RPMI7951 (cell line): ENCODE measurements at regions not wholly inside any gene's neighbourhood (a gene's known extent, or its start where the extent isn't known, plus 50 kb on each side); places are given as distances from the start of the nearest gene placed in this dataset.
A peak's percentile ranks its signal among the peaks of the same experiment; 100 is the strongest.

ENCODE experiments used
- DNase-seq: peaks from one replicate; pipeline ENCODE4 v3.0.0-alpha.2; 2012; ENCODE audit warnings: low read depth

DNA sequence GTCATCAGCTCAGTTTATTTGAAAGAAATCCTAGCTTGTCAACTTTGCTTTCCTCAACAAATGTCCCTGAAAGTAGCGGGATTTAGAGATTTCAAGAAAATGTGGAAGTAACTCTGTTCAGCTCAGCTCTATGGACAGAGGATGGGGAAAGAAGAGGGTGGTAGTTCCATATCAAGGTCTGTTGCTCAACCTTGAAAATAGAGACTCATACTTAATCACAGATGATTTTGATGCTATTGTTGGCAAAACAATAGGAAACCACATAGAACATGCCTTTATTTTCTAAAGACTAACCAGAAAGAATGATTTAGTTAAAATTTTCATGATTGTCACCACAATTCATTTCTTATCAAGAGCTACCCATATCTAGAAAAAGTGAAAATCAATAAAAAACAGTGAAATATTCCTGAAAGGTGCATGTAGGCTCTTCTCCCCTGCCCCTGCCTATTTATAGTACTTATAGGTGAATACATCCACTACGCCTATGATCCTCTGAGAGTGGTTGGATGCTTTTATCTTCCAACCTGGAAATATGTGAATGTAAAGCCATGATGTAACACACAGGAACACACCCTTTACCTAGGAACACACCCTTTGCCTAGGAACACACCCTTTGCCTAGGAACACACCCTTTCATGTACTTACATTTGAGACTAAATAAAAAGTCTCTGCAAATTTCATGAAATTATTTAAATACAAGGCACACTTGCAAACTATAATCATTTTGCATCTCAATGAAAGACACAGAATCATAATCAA lies 65.8 kb downstream of the ETAA1 start:
- DNase-seq = no peak

DNA sequence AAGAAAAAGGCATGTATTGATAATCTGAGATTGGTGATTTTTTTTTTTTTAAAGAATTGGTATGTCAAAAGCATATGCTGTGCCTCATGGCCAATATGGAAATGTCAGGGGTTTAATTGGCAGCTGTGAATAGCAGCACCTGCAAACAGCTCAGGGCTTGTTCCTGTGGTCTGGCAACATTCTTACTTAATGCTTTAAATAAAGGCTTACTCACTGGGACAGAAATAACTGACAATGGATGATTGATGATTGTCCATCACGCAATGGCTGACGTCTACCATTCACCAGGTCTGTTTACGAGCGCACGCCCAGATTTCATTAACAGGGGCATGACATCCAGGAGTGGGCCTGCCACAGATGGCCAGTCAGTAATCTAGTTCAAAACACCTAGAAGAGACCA lies 66.7 kb downstream of the ETAA1 start:
- DNase-seq = peak; percentile 91

DNA sequence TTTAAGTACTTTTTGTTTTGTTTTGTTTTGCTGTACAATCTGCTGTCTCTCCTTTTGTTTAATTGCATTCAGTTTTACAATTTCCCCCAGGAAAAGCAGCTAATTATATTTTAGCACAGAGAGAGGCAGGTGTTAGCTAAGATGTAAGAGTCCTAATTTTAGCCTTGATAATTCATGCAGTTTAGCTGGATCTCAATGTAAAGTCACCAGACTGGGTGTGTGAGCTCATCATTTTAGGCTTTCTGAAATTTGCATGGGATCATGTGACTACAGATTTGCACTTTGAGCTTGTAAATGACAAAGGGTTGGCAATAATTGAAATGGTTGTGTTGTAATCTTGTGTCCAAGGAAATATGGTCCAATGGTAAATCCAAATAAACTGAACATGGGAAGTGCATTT lies 68.5 kb downstream of the ETAA1 start:
- no peak for DNase-seq

DNA sequence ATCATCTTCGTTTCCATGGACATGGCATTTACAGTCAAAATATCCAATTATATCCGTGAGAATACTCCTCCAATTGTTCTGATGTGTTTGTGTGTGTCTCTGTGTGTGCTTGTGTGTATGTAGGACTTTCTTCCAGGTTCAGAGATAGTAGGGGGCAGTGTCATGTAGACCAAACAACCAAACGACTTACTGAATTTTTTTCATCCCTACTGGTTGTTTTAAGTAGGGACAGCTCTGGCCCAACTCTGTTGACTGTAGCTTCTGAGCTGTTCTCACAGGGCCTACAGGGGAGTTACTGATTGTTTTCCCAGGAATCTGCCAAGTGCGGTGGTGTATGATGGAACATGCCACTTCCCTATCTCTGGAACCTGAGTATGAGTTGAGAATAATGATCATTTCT lies 69.6 kb downstream of the ETAA1 start:
- no peak for DNase-seq

DNA sequence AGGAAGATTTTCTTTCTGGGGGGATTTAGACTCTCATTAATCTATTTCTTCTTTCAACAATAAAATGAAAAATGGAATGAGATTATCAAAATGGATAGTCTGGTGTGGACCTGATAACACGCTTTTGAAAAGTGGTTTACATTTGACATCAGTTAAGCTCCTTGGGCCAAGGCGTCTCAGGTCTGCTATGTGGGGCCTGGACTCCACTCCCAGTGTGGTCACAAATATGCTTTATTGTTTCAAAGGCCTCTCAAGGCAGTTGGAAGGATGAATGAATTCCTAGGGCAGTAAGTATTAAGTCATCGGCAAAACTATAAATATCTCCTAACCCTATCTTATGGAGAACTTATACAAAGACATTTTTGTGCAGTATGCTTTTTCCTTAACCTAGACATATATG lies 74.5 kb downstream of the ETAA1 start:
- no peak for DNase-seq

DNA sequence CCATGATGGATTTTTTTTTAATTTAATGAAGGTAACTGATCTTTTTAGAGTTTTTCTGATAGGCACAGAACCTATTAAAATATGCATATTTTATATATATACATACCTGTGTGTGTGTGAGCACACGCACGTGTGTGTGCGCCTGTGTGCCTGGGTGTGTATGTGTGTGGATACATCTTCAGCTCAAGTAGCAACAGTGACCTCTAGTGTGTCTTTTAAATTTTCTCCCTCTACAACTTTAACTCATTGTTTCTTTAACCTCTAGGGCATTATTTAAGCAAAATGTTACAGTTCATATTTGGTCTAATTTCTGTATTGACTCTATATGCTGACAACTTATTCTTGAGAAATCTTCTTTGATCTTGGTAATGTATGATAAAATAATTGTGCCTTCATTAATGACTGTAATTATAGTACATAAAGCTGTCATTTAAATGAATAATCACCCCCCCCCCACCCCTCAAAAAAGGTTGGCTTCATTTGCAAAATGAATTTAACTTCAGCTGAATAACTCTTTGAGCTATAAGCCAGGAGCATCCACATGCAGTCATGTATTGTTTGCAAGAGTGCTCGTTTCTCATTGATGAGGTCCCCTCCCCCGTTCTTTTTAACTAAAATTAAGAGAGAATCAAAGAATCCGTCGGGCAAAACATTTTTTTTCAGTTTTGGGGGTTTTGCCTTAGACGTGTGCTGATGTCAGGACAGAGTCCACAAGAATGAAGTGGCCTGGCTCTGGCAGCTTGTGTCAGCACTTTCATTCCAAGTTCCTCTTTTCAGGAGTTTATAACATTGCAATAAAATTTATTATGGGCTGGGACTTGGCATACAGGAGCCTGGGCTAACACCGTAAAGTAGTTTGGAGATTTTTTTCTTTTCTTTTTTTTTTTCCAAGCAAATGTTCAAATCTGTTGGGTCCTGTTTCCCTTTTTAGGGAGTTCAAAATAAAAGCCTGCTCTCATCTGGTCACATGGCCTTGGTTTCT lies 80.0 kb downstream of the ETAA1 start:
- peak; percentile 62 for DNase-seq

DNA sequence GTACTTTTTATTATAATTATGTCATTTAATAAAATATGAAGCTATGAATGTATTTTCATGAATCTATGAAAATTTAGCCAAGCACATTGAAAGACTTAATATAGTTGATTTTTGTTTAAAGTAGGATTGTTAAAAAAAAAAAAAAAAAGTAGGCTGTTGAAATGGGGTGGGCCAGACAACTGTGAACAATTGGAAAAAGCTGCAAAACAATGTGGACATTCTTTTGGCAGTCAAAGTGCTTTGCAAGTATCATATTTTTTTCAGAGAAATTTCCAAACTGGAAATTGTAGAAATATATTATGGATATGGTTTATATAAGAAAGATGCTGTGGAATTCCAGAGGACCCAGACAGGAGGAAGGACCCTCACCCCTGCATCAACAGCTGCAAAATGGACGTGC lies 82.1 kb downstream of the ETAA1 start:
- no peak for DNase-seq

DNA sequence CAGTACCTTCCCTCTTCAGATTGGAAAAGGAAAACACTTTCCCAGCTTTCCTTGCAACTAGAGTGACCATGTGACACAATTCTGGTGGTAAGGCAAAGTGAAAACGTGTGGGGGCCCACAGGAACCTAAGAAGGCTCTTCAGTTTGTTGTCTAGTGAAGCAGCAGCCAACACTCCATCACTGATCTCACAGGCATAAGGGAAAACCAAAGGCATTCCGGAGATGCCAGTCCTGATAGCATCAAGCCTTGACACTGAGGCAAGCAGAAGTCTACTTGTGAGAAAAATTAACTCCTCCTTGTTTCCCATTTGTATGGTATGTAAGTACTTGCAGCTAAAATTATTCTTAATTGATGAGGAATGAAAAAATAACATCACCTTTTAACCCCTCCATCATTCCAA lies 88.3 kb downstream of the ETAA1 start:
- peak; percentile 38 for DNase-seq

DNA sequence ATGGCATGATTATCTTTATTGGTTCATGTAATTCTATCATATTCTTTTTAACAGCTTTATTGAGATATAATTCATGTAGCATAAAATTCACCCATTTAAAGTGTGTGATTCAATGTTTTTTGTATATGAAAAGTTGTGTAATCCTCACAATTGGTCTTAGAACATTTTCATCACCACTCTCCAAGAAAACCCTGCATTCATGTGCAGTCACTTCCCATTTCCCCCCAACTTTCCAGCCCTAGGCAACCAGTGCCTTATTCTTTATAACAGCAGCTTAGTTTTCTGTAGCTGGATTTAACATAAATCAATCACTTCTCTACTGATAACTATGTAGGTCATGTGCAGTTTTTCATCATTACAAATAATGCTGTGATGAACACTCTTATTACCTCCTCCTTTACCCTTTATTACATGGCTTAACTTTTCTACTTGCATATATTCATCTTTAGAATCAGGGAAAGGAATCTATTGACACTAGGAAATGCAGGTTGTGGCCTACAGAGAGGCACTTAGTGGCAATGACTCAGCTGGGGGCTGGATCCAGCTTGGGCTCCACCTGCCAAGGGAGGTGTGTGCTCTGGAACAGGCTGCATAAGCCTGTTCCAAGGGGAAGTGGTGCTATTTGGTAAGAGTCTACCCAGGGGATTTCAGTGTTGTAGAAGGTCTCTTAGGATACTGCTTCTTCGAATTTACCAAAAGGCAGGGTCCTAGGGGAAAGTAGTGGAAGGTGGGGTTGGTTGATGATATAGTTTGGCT lies 89.1 kb downstream of the ETAA1 start:
- DNase-seq = peak; percentile 15

DNA sequence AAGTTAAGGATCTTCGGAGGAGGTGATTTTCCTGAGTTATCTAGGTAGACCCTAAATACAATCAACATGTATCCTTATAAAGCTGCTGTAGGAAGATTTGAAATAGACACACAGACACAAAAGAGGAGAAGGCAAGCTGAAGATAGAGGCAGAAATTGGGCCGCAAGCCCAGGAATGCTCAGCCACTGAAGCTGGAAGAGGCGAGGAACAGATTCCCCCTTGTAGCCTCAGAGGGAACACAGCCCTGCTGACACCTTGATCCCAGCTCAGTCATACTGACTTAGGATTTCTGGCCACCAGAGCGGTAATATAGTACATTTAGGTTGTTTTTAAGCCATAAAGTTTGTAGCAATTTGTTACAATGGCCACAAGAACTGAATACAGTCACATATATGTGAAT lies 90.9 kb downstream of the ETAA1 start:
- DNase-seq = no peak

DNA sequence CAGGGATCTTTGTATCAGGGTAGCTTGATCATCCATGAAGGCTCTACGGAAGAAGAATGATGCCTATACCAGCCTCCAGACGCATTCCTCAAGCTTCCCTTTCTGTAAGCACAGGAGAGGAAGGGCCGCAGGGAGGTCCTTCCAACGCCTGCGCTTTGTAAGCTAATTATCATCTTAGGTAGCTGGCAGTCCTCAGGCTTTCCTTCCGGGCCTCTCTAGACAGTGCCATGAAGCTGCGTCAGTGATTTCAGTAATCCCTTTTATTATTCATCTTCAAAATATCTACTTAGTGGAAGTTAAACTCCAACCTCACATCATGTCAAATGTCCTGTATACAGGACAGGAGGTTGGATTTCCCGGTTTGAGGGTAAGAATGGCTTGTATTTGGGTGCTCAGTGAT lies 92.3 kb downstream of the ETAA1 start:
- peak; percentile 32 for DNase-seq

DNA sequence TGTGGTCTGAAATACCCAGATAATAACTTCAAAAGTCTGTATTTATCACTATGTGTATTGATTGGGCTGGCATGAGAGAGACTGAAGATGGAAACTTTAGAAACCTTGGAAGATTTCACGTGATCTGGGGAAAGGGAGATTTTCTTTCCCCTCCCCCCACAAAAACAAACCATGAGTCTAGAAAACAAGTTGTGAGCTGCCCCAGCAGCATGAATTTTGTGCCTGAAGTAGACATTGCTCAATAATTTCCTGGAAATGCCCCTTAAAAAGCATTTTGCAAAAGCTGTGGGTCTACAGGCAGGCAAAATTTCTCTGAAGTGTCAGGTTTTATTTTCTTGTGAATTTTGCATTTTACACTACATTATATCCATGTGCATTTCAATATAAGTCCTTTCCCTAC lies 101.8 kb downstream of the ETAA1 start:
- no peak for DNase-seq

DNA sequence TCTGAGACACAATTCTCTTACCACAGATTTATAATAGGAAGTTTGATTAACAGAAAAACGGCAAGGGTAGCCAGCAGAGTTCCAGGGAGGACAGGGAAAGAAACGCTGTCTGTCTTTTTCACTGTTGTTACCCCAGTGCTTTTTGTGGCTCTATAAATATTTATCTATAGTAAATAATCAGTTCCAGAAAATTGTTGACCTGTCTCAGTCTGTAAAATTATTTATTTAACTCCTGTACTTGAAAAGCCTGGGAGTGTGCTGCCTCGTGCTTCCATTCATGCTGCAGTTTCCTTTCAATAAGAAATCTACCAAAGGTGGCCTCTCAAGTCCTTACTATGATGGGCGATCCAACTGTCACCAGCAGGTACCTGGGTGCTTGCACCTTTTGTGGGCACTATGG lies 102.9 kb downstream of the ETAA1 start:
- DNase-seq = no peak

DNA sequence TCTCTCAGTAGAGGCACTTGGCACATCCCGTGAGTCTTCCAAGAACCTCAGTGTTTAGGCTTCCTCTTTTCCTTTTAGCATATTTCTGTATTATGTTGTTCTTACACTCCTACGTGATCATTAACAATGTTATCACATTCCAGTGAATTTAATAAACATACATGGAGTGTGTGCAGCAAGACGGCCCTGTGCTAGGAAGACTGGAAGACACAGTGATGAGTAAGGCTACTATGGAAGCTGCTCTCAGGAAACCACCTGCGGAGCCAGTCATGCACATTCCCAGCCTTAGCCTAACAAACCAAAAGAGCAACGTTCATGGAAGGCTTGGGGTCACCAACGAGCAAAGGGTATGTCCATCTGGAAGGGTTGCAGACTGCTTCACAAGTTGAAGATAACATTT lies 103.4 kb downstream of the ETAA1 start:
- DNase-seq = no peak

DNA sequence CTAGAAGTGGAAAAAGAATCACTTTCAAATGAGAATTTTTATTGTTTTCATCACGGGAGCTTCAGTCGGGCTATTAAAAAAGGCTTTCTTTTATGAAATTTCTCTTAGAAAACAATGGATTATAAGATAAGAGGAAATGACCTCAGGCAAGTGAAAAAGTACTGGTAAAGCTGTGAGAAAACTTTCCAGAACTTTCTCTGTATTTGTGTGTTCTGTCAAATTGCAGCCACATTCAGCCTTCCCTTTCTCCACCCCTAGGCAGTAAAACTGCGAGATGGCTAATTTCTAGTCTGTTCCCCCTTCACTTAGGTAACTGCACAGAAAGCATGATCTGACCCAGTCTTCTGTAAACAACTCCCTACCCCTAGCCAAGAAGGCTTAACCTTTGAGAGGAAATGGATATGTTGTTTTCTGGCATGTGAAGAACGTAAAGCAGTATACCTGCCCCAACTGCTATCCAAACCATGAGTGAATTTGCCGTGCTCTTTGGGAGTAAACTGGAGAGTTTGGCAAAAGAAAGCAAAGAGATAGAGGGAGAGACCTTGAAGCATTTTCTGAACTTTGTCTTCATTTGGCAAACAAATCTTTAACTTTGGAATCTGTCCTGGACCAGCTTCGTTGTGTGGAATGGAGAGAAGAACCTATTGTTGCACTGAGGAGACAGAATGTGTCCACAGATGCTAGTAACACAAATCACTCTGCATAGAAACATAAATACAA lies 105.4 kb downstream of the ETAA1 start:
- no peak for DNase-seq

DNA sequence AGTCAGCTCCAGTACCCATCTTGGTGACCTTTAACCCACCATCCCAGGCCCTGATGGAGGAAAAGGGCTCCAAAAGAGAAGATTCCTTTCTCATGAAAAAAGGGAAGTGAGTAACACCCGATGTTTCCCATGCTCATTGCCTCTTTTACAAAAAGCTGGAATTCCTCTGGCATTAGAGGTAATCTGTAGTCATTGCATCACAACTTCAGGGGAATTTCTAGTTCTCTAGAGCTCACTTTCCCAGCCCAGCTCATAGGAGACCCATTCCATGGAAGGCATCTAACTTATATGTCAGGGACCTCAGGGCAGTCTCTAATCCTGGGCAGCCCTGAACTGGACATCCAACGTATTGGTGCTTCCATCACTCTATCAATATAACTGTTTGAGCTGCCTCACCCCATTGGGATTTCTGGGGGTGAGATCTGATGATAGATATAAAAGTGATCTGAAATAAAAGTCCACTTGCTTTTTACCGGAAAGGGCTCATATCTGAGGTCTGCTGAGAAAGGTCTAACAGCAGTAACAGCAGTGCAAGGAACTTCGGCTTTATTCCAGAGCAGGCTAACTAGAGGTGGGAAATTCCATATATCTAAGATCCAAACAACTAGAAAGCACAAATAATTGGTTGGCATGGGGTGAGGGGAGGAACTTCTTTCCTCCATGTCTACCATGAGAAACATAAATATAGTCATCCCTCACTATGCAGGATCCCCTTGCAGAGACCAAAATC lies 106.1 kb downstream of the ETAA1 start:
- peak; percentile 83 for DNase-seq

DNA sequence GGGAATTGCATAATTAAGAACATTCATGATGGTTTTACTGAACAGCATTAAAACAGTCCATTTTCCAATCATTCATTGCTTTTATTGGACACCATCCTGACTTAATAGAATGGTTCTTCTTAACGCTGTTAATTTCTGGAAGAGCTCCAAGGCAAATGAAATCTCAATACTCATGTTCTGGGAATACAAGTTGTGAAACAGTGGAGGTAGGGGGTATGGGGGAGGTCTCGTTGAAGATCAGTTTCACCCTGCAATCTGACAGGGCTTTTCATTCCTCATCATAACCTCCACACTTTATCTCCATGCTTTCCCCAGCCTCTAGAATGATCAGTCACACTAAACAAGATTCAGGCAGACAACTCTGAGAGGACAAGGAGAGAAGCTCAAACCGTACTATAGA lies 113.6 kb downstream of the ETAA1 start:
- no peak for DNase-seq

DNA sequence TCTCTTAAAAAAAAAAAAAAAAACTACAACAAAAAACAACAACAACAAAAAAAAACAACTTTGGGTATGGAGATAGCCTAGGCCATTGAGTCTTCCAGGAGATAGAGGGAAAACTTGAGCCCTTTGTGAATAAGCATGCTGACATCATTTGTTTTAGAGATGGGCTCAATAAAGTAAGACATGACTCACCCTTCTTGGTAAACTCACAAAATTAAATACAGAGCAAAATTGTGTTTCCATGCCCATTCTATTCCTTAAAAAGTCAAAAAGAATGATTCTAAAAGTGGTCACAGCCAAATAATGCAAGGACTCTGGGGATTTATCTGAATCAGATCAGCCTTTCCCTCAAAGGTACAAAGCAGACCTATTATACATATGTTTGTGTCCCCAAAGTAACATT lies 117.4 kb downstream of the ETAA1 start:
- peak; percentile 47 for DNase-seq

DNA sequence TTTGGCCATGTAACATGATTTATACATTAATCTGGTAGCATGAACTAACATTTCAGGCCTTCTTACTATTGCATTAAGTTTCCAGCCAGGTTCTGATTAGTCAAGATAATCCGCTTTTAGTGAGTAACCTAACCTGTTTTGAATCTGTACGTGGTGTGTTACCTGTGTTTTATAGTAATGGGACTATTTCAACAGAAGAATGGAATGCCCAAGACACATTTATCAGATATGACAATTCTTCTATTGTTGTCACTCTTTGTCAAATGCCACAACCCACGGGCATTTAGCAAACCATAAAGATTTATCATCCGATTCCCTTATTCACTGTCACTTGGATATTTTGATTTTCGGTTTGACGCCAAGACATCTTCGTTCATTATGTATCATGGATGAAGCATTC lies 117.9 kb downstream of the ETAA1 start:
- no peak for DNase-seq

DNA sequence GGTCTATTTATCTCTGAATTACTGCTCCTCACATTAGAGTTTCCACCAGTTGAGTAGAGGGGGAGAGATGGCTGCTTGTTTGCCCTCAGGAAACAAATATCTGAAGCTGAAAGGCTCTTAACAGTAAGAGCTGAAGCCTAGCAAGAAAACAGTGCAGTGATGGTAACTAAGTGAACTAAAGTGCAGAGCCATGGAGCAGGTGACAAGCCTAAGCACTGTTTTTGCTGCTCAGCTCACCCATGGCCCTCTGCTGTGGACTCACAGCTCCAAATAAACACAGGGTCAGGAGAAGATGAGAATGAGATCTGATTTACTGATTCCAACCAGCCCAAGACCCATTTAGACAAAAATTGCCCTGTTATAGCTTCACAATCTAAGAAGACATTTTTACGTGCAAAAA lies 118.4 kb downstream of the ETAA1 start:
- DNase-seq = no peak

DNA sequence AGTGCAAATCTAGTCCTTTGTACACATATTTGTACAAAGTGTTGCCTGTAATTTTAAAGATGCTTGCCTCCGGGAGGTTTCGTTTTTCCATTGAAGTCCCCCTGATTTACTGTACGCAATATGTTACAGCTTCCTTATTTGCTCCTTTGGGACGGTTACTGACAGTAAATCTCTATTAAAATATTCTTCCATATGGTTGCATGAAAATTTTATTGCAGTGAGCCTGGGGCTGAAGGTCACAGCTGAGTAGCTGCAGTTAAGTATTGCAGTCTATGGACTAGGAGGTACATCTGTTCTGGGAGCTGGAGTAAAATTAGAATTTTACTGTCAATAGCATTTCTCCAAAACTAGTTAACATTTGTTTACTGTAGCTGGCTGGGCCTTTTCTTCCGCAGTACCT lies 119.2 kb downstream of the ETAA1 start:
- no peak for DNase-seq
